Large intestine (tissue), 3 donors: ENCODE measurements at regions not wholly inside any gene's neighbourhood (a gene's known extent, or its start where the extent isn't known, plus 50 kb on each side); places are given as distances from the start of the nearest gene placed in this dataset.

Experiments
- DNase-seq, 2 donors: peaks; one replicate each; pipeline versions ENCODE4 v3.0.0 to v3.0.0-alpha.2; 2013
- H3K27ac ChIP-seq: one replicate; pipeline ENCODE4 v1.5.1; 2013; ENCODE audit warnings: low read length
- H3K27me3 ChIP-seq: 2 replicates; pipeline ENCODE4 v1.6.1; 2013; ENCODE audit warnings: low read length; ENCODE audit not compliant: control insufficient read depth, insufficient read depth
- H3K36me3 ChIP-seq: 2 replicates; pipeline ENCODE4 v1.6.1; 2013; ENCODE audit warnings: low read length; ENCODE audit not compliant: control insufficient read depth, insufficient read depth
- H3K4me1 ChIP-seq: one replicate; pipeline ENCODE4 v1.6.1; 2013; ENCODE audit warnings: low read length; ENCODE audit not compliant: control insufficient read depth, insufficient read depth
- H3K4me3 ChIP-seq: one replicate; pipeline ENCODE4 v1.5.1; 2013; ENCODE audit warnings: low read length
- H3K9me3 ChIP-seq: one replicate; pipeline ENCODE4 v1.6.1; 2013; ENCODE audit warnings: mild to moderate bottlenecking, low read depth, low read length, moderate library complexity; ENCODE audit not compliant: control insufficient read depth
- WGBS: methylation state at CpG from one replicate; pipeline ENCODE4 v1.1.5; 2013; ENCODE audit warnings: low lambda C conversion rate; ENCODE audit not compliant: insufficient coverage; 5-methylcytosine and 5-hydroxymethylcytosine counted together

- no peak overlapping the region for H3K27ac ChIP-seq
- DNase-seq = no peak
- no peaks in the 10 kb centered on the region for H3K36me3 ChIP-seq
- H3K27me3 ChIP-seq = no peaks in the 10 kb centered on the region
- no peak overlapping the region for H3K4me3 ChIP-seq
- no peaks in the 10 kb centered on the region for H3K9me3 ChIP-seq
- H3K4me1 ChIP-seq = no peaks in the 10 kb centered on the region
These were observed 407.1 kb downstream of the SLC4A3 start for GRCh38 chr2:220034426-220035130.

GRCh38 chr2:220036431-220036830 is 409.0 kb downstream of the SLC4A3 start:
- Histone ChIP-seq H3K36me3 (no peaks in the 10 kb centered on the region), H3K27me3 (no peaks in the 10 kb centered on the region), H3K27ac (no peak overlapping the region), H3K4me1 (no peaks in the 10 kb centered on the region), H3K4me3 (no peak overlapping the region), H3K9me3 (no peaks in the 10 kb centered on the region)
- no peak for DNase-seq

- Histone ChIP-seq H3K36me3 (no peaks in the 10 kb centered on the region), H3K27ac (no peak overlapping the region), H3K4me1 (no peaks in the 10 kb centered on the region), H3K9me3 (no peaks in the 10 kb centered on the region), H3K4me3 (no peak overlapping the region), H3K27me3 (no peaks in the 10 kb centered on the region)
- no peak for DNase-seq
- WGBS = no CpG with 5 or more reads among the region's 5 CpGs
These were observed 412.9 kb downstream of the SLC4A3 start for GRCh38 chr2:220040346-220040745.

GRCh38 chr2:220041447-220041846 is 414.0 kb downstream of the SLC4A3 start:
- Histone ChIP-seq H3K9me3 (no peaks in the 10 kb centered on the region), H3K4me1 (no peaks in the 10 kb centered on the region), H3K4me3 (no peak overlapping the region), H3K27ac (no peak overlapping the region), H3K27me3 (no peaks in the 10 kb centered on the region), H3K36me3 (no peaks in the 10 kb centered on the region)
- no peak for DNase-seq
- 60% methylated on average over 1 of the region's 9 CpGs for WGBS

GRCh38 chr2:220043155-220043989 is 415.9 kb downstream of the SLC4A3 start:
- H3K36me3 ChIP-seq = no peaks in the 10 kb centered on the region
- no peak overlapping the region for H3K4me3 ChIP-seq
- H3K27me3 ChIP-seq = no peaks in the 10 kb centered on the region
- no peaks in the 10 kb centered on the region for H3K9me3 ChIP-seq
- no CpG with 5 or more reads among the region's 2 CpGs for WGBS
- H3K4me1 ChIP-seq = no peaks in the 10 kb centered on the region
- H3K27ac ChIP-seq = no peak overlapping the region
- DNase-seq = no peak

GRCh38 chr2:220043990-220044335 is 416.5 kb downstream of the SLC4A3 start:
- no peak for DNase-seq
- Histone ChIP-seq H3K4me3 (no peak overlapping the region), H3K27me3 (no peaks in the 10 kb centered on the region), H3K27ac (no peak overlapping the region), H3K36me3 (no peaks in the 10 kb centered on the region), H3K4me1 (no peaks in the 10 kb centered on the region), H3K9me3 (no peaks in the 10 kb centered on the region)
- 100% methylated on average over 1 of the region's 3 CpGs for WGBS

- no CpG with 5 or more reads among the region's 1 CpG for WGBS
- H3K4me1 ChIP-seq = no peaks in the 10 kb centered on the region
- DNase-seq = no peak
- no peak overlapping the region for H3K27ac ChIP-seq
- H3K4me3 ChIP-seq = no peak overlapping the region
- H3K36me3 ChIP-seq = no peaks in the 10 kb centered on the region
- H3K27me3 ChIP-seq = no peaks in the 10 kb centered on the region
- no peaks in the 10 kb centered on the region for H3K9me3 ChIP-seq
These were observed 417.0 kb downstream of the SLC4A3 start for GRCh38 chr2:220044383-220044782.

- no peak for DNase-seq
- WGBS = no CpG with 5 or more reads among the region's 2 CpGs
These were observed 419.1 kb downstream of the SLC4A3 start for GRCh38 chr2:220046507-220046906.

GRCh38 chr2:220051716-220052115 is 424.3 kb downstream of the SLC4A3 start:
- no peak for DNase-seq
- Histone ChIP-seq H3K36me3 (no peaks in the 10 kb centered on the region), H3K27me3 (no peaks in the 10 kb centered on the region), H3K9me3 (no peaks in the 10 kb centered on the region), H3K4me1 (no peaks in the 10 kb centered on the region), H3K4me3 (no peak overlapping the region), H3K27ac (no peak overlapping the region)
- WGBS = no CpG with 5 or more reads among the region's 3 CpGs

More at GRCh38 chr2:220046507-220046906, 419.1 kb downstream of the SLC4A3 start:
- Histone ChIP-seq H3K36me3 (no peaks in the 10 kb centered on the region), H3K27ac (no peak overlapping the region), H3K27me3 (no peaks in the 10 kb centered on the region), H3K4me1 (no peaks in the 10 kb centered on the region), H3K9me3 (no peaks in the 10 kb centered on the region), H3K4me3 (no peak overlapping the region)

GRCh38 chr2:220053919-220054318 is 426.5 kb downstream of the SLC4A3 start:
- Histone ChIP-seq H3K4me3 (no peak overlapping the region), H3K27me3 (no peaks in the 10 kb centered on the region), H3K36me3 (no peaks in the 10 kb centered on the region), H3K9me3 (no peaks in the 10 kb centered on the region), H3K4me1 (no peaks in the 10 kb centered on the region), H3K27ac (no peak overlapping the region)
- DNase-seq = no peak

- Histone ChIP-seq H3K9me3 (no peaks in the 10 kb centered on the region), H3K4me3 (no peak overlapping the region), H3K36me3 (no peaks in the 10 kb centered on the region), H3K27me3 (no peaks in the 10 kb centered on the region), H3K4me1 (no peaks in the 10 kb centered on the region), H3K27ac (no peak overlapping the region)
- WGBS = no CpG with 5 or more reads among the region's 3 CpGs
- no peak for DNase-seq
These were observed 430.0 kb downstream of the SLC4A3 start for GRCh38 chr2:220057391-220057790.
